ENCODE measurements at regions not wholly inside any gene's neighbourhood (a gene's known extent, or its start where the extent isn't known, plus 50 kb on each side); places are given as distances from the start of the nearest gene placed in this dataset.

- no peak for DNase-seq (ENCODE audit: extremely low read depth, low read depth)
These were observed 1678.3 kb upstream of the PCDH20 start for GRCh38 chr13:63093907-63094469.

GRCh38 chr13:63092456-63092855 is 1676.8 kb upstream of the PCDH20 start:
- no peak for TF ChIP-seq CTCF (IDR thresholded peaks at IDR 0.05; ENCODE audit: low read depth, low read length)
- no peak for DNase-seq (ENCODE audit: extremely low read depth, low read depth)

More at GRCh38 chr13:63093907-63094469, 1678.3 kb upstream of the PCDH20 start:
- no peak for TF ChIP-seq CTCF (IDR thresholded peaks at IDR 0.05; ENCODE audit: low read depth, low read length)

- no peak for TF ChIP-seq CTCF (IDR thresholded peaks at IDR 0.05; ENCODE audit: low read depth, low read length)
- no peak for DNase-seq (ENCODE audit: extremely low read depth, low read depth)
These were observed 1674.9 kb upstream of the PCDH20 start for GRCh38 chr13:63090524-63090923.

GRCh38 chr13:63088226-63088625 is 1672.6 kb upstream of the PCDH20 start:
- no peak for TF ChIP-seq CTCF (IDR thresholded peaks at IDR 0.05; ENCODE audit: low read depth, low read length)

GRCh38 chr13:63086286-63086685 is 1670.6 kb upstream of the PCDH20 start:
- no peak for DNase-seq (ENCODE audit: extremely low read depth, low read depth)
- no peak for TF ChIP-seq CTCF (IDR thresholded peaks at IDR 0.05; ENCODE audit: low read depth, low read length)

More at GRCh38 chr13:63088226-63088625, 1672.6 kb upstream of the PCDH20 start:
- DNase-seq (ENCODE audit: extremely low read depth, low read depth) = no peak

GRCh38 chr13:63085851-63086250 is 1670.2 kb upstream of the PCDH20 start:
- no peak for DNase-seq (ENCODE audit: extremely low read depth, low read depth)

More at GRCh38 chr13:63085851-63086250, 1670.2 kb upstream of the PCDH20 start:
- no peak for TF ChIP-seq CTCF (IDR thresholded peaks at IDR 0.05; ENCODE audit: low read depth, low read length)

Data from AG09319 (cell line).